CD14-positive monocyte (primary cell): ENCODE measurements at regions not wholly inside any gene's neighbourhood (a gene's known extent, or its start where the extent isn't known, plus 50 kb on each side); places are given as distances from the start of the nearest gene placed in this dataset.

ENCODE experiments used
- DNase-seq, 3 donors: peaks; one replicate each; pipeline ENCODE4 v3.0.0-alpha.2; 2011 to 2022
- H2AFZ ChIP-seq: 2 replicates; pipeline ENCODE4 v1.6.0; 2012; ENCODE audit warnings: mild to moderate bottlenecking, low read depth, low read length, inconsistent platforms; ENCODE audit not compliant: insufficient read depth, poor library complexity, severe bottlenecking
- H3K27ac ChIP-seq, 2 donors: 1 replicate in 1 of 2; 2 replicates in 1 of 2; pipeline ENCODE4 v1.5.1; 2012 to 2013; ENCODE audit warnings: low read length in 2 of 2, control low read depth in 1 of 2, inconsistent platforms in 1 of 2, low read depth in 1 of 2, mild to moderate bottlenecking in 1 of 2
- H3K27me3 ChIP-seq, 2 donors: one replicate each; pipeline versions ENCODE4 v1.6.0 to v1.6.1; 2011 to 2013; ENCODE audit warnings: low read length in 2 of 2; ENCODE audit not compliant: control insufficient read depth in 2 of 2, insufficient read depth in 2 of 2
- H3K36me3 ChIP-seq, 2 donors: replicated peaks in 1 of 2; 1 replicate in 1 of 2; 2 replicates in 1 of 2; pipeline versions ENCODE4 v1.5.1 to v1.6.1; 2012 to 2013; ENCODE audit warnings: low read length in 2 of 2, control low read depth in 1 of 2, inconsistent platforms in 1 of 2, mild to moderate bottlenecking in 1 of 2; ENCODE audit not compliant: insufficient read depth in 2 of 2, control insufficient read depth in 1 of 2
- H3K4me1 ChIP-seq, 2 donors: 1 replicate in 1 of 2; 2 replicates in 1 of 2; pipeline versions ENCODE4 v1.5.1 to v1.6.1; 2012 to 2013; ENCODE audit warnings: low read length in 2 of 2, control low read depth in 1 of 2, inconsistent platforms in 1 of 2, mild to moderate bottlenecking in 1 of 2, moderate library complexity in 1 of 2; ENCODE audit not compliant: insufficient read depth in 2 of 2, control insufficient read depth in 1 of 2
- H3K4me2 ChIP-seq: replicated peaks from 2 replicates; pipeline ENCODE3; 2012; ENCODE audit warnings: low read length, moderate library complexity, mild to moderate bottlenecking; ENCODE audit not compliant: poor library complexity, severe bottlenecking; ENCODE audit errors: extremely low read depth
- H3K4me3 ChIP-seq, 3 experiments: fragments of 200-600 bp in 1 of 3; sonication (generic) in 1 of 3; replicated peaks in 1 of 3; 1 replicate in 2 of 3; 2 replicates in 1 of 3; pipeline ENCODE4 v1.5.1; 2011 to 2013; ENCODE audit warnings: low read length in 3 of 3, mild to moderate bottlenecking in 3 of 3, control low read depth in 2 of 3, low read depth in 2 of 3, inconsistent platforms in 1 of 3, moderate library complexity in 1 of 3
- H3K79me2 ChIP-seq: 2 replicates; pipeline ENCODE4 v1.6.0; 2012; ENCODE audit warnings: mild to moderate bottlenecking, control low read depth, inconsistent platforms, low read length, moderate library complexity; ENCODE audit not compliant: insufficient read depth
- H3K9ac ChIP-seq: 2 replicates; pipeline ENCODE4 v1.6.0; 2017; ENCODE audit warnings: low read length, mild to moderate bottlenecking; ENCODE audit not compliant: insufficient read depth, poor library complexity, severe bottlenecking
- H3K9me3 ChIP-seq, 2 donors: replicated peaks in 1 of 2; 1 replicate in 1 of 2; 2 replicates in 1 of 2; pipeline versions ENCODE4 v1.5.1 to v1.6.1; 2012 to 2013; ENCODE audit warnings: low read length in 2 of 2, control low read depth in 1 of 2; ENCODE audit not compliant: control insufficient read depth in 1 of 2, insufficient read depth in 1 of 2
- H4K20me1 ChIP-seq: 2 replicates; pipeline ENCODE4 v1.6.0; 2012; ENCODE audit warnings: mild to moderate bottlenecking, low read length, control low read depth, moderate library complexity; ENCODE audit not compliant: insufficient read depth
- H3K27ac Mint-ChIP-seq, 7 donors: one replicate each; pipeline ENCODE4 v1.8.0; 2020; ENCODE audit warnings: mild to moderate bottlenecking in 7 of 7, mixed read lengths in 7 of 7, moderate library complexity in 6 of 7, inconsistent platforms in 2 of 7
- H3K27me3 Mint-ChIP-seq, 3 donors: one replicate each; pipeline ENCODE4 v1.8.0; 2021 to 2022; ENCODE audit warnings: low read depth in 3 of 3, mild to moderate bottlenecking in 3 of 3, mixed read lengths in 3 of 3, moderate library complexity in 3 of 3, inconsistent platforms in 1 of 3
- H3K36me3 Mint-ChIP-seq, 2 donors: one replicate each; pipeline ENCODE4 v1.8.0; 2020; ENCODE audit warnings: mixed read lengths in 2 of 2, inconsistent platforms in 1 of 2, mild to moderate bottlenecking in 1 of 2
- H3K4me1 Mint-ChIP-seq: one replicate; pipeline ENCODE4 v1.8.0; 2020; ENCODE audit warnings: mild to moderate bottlenecking, mixed read lengths
- H3K4me3 Mint-ChIP-seq, 2 donors: one replicate each; pipeline ENCODE4 v1.8.0; 2020; ENCODE audit warnings: mild to moderate bottlenecking in 2 of 2, mixed read lengths in 2 of 2, moderate library complexity in 1 of 2
- H3K9me3 Mint-ChIP-seq, 7 donors: one replicate each; pipeline ENCODE4 v1.8.0; 2020 to 2022; ENCODE audit warnings: mixed read lengths in 7 of 7, mild to moderate bottlenecking in 6 of 7, moderate library complexity in 6 of 7, inconsistent platforms in 2 of 7
- WGBS: methylation state at CpG from one replicate; pipeline ENCODE4 v1.1.5; 2013; ENCODE audit warnings: missing lambda C conversion rate; ENCODE audit not compliant: insufficient coverage; 5-methylcytosine and 5-hydroxymethylcytosine counted together
- intact Hi-C, 2 donors: fragments of 100-400 bp; cut with micrococcal nuclease; formaldehyde crosslinking; loops; one replicate each; pipeline versions ENCODE4 v1.15.0 to v1.15.1; 2023
- TF ChIP-seq, protein P1 (sequence below): fragments of 200-600 bp; IDR thresholded peaks from one replicate; pipeline ENCODE4 v1.8.0; 2022; ENCODE audit warnings: antibody characterized with exemption, mild to moderate bottlenecking

DNA sequence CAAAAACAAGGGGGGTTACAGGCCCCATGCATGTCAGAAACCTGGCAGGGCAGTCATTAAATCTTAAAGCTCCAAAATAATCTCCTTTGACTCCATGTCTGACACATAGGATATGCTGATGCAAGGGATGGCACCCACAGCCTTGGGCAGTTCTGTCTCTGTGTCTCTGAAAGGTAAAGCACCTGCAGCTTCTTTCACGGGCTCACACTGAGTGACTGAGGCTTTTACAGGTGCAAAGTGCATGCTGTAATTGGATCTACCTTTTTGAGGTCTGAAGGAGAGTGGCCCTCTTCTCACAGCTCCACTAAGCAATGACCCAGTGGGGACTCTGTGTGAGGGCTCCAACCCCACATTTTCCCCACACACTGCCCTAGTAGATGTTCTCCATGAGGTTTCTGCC is 1309.0 kb upstream of the B3GALT2 start:
- Histone ChIP-seq H4K20me1 (no peaks in the 10 kb centered on the region), H3K27ac (no peak overlapping the region), H3K4me3 (no peak overlapping the region), H3K79me2 (no peaks in the 10 kb centered on the region), H3K36me3 (no peaks in the 10 kb centered on the region), H3K4me1 (no peaks in the 10 kb centered on the region), H3K9me3 (peaks cover 0 to 3% of the 10 kb centered on the region in 2 donors), H3K4me2 (no peak overlapping the region), H2AFZ (no peak overlapping the region), H3K9ac (no peak overlapping the region), H3K27me3 (no peaks in the 10 kb centered on the region)
- H3K9me3 Mint-ChIP-seq, result peaks cover 0 to 13% (median 5%) of the 10 kb centered on the region in 7 donors
- intact Hi-C loops, result no loop called here
- H3K4me3 Mint-ChIP-seq, result no peak overlapping the region
- no peaks in the 10 kb centered on the region for H3K4me1 Mint-ChIP-seq
- WGBS, result 83% methylated on average over 1 of the region's 1 CpG
- H3K27ac Mint-ChIP-seq, result no peak overlapping the region
- no peaks in the 10 kb centered on the region for H3K27me3 Mint-ChIP-seq
- no peak for DNase-seq
- no peaks in the 10 kb centered on the region for H3K36me3 Mint-ChIP-seq
- TF ChIP-seq, protein P1, sequence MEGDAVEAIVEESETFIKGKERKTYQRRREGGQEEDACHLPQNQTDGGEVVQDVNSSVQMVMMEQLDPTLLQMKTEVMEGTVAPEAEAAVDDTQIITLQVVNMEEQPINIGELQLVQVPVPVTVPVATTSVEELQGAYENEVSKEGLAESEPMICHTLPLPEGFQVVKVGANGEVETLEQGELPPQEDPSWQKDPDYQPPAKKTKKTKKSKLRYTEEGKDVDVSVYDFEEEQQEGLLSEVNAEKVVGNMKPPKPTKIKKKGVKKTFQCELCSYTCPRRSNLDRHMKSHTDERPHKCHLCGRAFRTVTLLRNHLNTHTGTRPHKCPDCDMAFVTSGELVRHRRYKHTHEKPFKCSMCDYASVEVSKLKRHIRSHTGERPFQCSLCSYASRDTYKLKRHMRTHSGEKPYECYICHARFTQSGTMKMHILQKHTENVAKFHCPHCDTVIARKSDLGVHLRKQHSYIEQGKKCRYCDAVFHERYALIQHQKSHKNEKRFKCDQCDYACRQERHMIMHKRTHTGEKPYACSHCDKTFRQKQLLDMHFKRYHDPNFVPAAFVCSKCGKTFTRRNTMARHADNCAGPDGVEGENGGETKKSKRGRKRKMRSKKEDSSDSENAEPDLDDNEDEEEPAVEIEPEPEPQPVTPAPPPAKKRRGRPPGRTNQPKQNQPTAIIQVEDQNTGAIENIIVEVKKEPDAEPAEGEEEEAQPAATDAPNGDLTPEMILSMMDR, result no peak

DNA sequence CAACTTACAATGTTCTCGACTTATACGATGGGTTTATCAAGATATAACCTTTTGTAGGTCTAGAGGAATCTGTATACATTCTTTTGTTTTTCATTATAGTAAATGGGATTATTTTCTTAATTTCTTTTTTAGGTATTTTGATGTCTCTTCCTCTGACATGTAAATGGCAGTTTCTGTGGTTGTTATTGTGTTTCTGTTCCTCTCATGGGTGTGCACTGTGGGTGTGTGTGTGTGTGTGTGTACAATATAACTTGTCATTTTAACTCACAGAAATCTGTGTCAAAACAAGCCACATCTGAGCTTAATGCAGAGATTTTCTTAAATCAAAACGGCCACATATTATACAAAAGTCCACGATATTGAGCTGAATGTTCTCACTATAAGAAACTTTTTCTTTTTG is 1300.8 kb upstream of the B3GALT2 start:
- WGBS, result no CpG with 5 or more reads among the region's 4 CpGs
- no peaks in the 10 kb centered on the region for H3K36me3 ChIP-seq
- no peak overlapping the region for H3K4me3 ChIP-seq
- peaks cover 0 to 4% (median 0%) of the 10 kb centered on the region in 7 donors for H3K9me3 Mint-ChIP-seq
- no peaks in the 10 kb centered on the region for H3K4me1 ChIP-seq
- no peaks in the 10 kb centered on the region for H3K4me1 Mint-ChIP-seq
- no peaks in the 10 kb centered on the region for H3K27me3 ChIP-seq
- no peak overlapping the region for H3K4me2 ChIP-seq
- intact Hi-C loops, result no loop called here
- no peak overlapping the region for H3K4me3 Mint-ChIP-seq
- no peaks in the 10 kb centered on the region for H3K36me3 Mint-ChIP-seq
- H3K9ac ChIP-seq, result no peak overlapping the region
- no peak overlapping the region for H2AFZ ChIP-seq
- H3K27ac ChIP-seq, result no peak overlapping the region
- H4K20me1 ChIP-seq, result no peaks in the 10 kb centered on the region
- no peak overlapping the region for H3K27ac Mint-ChIP-seq
- TF ChIP-seq, protein P1, result no peak
- DNase-seq, result no peak
- H3K79me2 ChIP-seq, result no peaks in the 10 kb centered on the region
- H3K9me3 ChIP-seq, result peaks cover 0 to 3% of the 10 kb centered on the region in 2 donors
- H3K27me3 Mint-ChIP-seq, result no peaks in the 10 kb centered on the region
